Urothelium cell line (cell line): ENCODE measurements at regions not wholly inside any gene's neighbourhood (a gene's known extent, or its start where the extent isn't known, plus 50 kb on each side); places are given as distances from the start of the nearest gene placed in this dataset.
"Not testable (repeated sequence)": the region's sequence is repeated elsewhere in the genome, so short reads cannot be mapped to it uniquely, and the experiment has no call there.

Source experiments
- DNase-seq: peaks from one replicate; pipeline ENCODE4 v3.0.0; 2011; ENCODE audit warnings: low spot score, mixed read lengths
- FAIRE-seq: peaks from 2 replicates; lab custom pipeline; 2011; peaks lifted over from hg19 to GRCh38; lab: Jason Lieb, UNC

- not testable (repeated sequence) for FAIRE-seq
Observed at GRCh38 chr16:26836114-26836513, 230.6 kb upstream of the C16orf82 start.

GRCh38 chr16:26838931-26839330, 227.8 kb upstream of the C16orf82 start:
- FAIRE-seq: no peak
- DNase-seq: no peak

More at GRCh38 chr16:26836114-26836513, 230.6 kb upstream of the C16orf82 start:
- DNase-seq: not testable (repeated sequence)

GRCh38 chr16:26840691-26841090, 226.0 kb upstream of the C16orf82 start:
- FAIRE-seq: no peak
- DNase-seq: no peak

DNA sequence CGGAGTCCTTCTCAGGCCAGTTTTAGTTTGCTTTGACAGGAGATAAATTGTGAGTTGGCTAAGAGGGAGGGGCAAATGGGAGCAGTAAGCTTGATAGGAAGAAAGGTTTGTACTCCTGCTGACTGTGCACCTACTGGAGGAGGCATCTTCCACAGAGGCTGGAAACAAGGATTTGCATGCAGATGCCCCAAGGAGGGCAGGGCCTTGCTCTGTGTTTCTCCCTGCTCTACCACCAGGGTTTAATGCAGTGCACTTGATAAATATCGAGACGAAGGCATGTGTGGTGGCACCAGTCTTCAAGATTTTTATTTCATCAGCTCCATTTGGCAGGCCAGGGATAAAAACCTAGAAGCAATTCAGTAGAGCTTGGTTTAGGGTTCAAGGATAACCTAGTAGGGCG, 210.5 kb upstream of the C16orf82 start:
- no peak for DNase-seq
- no peak for FAIRE-seq

- no peak for FAIRE-seq
- no peak for DNase-seq
Observed at GRCh38 chr16:26856791-26857190, 209.9 kb upstream of the C16orf82 start.

- DNase-seq (no peak), FAIRE-seq (no peak)
Observed at GRCh38 chr16:26857371-26857770, 209.4 kb upstream of the C16orf82 start.

DNA sequence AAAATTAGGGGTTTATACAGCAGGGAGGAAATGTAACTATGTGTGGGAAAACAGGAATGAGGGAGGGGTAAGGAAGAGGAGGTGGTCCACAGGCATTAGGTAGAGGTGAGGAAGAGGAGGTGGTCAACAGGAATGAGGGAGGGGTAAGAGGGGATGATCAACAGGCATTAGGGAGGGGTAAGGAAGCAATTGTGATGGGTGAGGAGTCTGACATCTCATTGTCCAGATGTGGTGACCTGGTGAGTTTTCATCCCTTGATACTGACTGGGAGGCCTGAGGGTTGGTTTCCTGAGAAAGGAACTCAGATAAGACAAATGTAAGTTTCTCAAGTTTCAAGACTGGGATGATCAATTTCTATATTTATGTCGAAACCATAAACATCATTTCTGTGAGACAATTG, 206.2 kb upstream of the C16orf82 start:
- no peak for DNase-seq
- no peak for FAIRE-seq

GRCh38 chr16:26863931-26864330, 202.8 kb upstream of the C16orf82 start:
- DNase-seq (no peak), FAIRE-seq (no peak)

- not testable (repeated sequence) for FAIRE-seq, DNase-seq
Observed at GRCh38 chr16:26874318-26874717, 192.4 kb upstream of the C16orf82 start.

DNA sequence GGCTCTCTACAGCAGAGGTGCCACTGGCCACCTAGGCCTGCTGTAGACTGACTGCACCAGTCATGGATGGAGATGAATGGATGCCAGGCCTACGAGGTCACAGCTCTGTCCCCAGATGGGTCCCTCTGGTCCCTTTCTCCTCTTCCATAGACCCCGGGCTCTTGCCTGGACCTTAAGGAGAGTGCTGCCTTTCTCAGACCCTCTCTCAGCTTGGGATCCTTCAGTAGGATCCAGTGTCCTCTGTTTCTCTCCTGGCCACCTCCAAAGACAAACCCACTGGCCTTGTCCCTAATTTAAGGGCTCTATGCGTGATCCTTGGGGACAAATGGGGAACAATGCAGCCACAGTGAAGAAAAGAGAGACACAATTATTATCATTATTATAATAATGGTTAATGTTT, 189.3 kb upstream of the C16orf82 start:
- FAIRE-seq: no peak
- no peak for DNase-seq

GRCh38 chr16:26885674-26886073, 181.1 kb upstream of the C16orf82 start:
- DNase-seq (no peak), FAIRE-seq (no peak)

DNA sequence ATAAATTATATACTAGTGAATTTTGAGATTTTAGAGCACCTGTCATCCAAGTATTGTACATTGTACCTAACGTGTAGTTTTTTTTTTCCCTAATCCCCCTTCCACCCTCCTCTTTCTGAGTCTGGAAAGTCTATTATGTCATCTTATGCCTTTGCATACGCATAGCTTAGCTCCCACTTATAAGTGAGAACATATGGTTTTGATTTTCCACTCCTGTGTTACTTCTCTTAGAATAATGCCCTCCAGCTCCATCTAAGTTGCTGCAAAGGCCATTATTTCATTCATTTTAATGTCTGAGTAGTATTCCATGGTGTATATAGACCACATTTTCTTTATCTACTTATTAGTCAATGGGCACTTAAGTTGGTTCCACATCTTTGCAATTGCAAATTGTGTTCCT, 177.0 kb upstream of the C16orf82 start:
- FAIRE-seq (no peak), DNase-seq (no peak)

- no peak for FAIRE-seq
- no peak for DNase-seq
Observed at GRCh38 chr16:26898200-26898599, 168.5 kb upstream of the C16orf82 start.

- FAIRE-seq (no peak), DNase-seq (no peak)
Observed at GRCh38 chr16:26901196-26901861, 165.4 kb upstream of the C16orf82 start.

DNA sequence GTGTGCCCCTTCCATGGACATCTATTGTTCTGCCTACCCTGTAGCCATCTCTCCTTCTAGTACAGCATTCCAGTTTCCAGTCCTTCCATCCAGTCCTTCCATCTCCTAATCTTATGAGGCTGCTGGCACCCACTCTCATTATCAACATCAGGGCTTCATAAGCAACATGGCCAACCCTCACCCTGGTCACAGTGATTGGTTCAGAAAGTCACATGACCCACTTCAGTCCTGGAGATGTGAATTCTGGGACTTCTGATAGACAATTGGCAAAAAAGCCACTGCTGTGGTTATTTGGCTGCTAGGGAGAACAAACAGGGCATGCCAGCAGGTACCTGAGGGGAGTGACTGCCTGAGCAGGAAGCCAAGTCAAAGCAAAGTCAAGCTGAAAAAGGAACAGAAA, 164.7 kb upstream of the C16orf82 start:
- DNase-seq: no peak
- FAIRE-seq: no peak

- FAIRE-seq: no peak
- DNase-seq: peak; percentile 37
Observed at GRCh38 chr16:26905336-26905735, 161.4 kb upstream of the C16orf82 start.

GRCh38 chr16:26909623-26910022, 157.1 kb upstream of the C16orf82 start:
- no peak for DNase-seq
- no peak for FAIRE-seq

GRCh38 chr16:26911436-26911835, 155.3 kb upstream of the C16orf82 start:
- FAIRE-seq (no peak), DNase-seq (no peak)

DNA sequence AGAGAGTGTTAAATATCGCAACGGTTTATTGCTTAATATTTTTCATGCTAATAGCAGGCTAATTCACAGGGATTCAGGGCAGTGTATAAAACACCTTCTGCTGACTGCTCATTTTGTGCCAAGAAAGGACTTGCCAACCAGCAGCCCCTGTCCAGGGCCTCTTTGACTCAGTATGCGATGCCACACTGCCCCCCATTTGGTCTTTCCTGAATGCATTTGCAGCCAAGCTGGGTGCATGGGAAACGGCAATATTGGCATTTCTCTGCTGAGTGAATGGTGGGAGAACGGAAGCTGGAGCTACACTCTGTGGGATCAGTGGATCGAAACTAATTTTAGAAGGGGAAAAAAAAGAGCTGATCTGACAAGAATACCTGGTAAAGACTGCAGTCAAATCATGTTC, 152.9 kb upstream of the C16orf82 start:
- FAIRE-seq (no peak), DNase-seq (no peak)

- DNase-seq: no peak
- no peak for FAIRE-seq
Observed at GRCh38 chr16:26930786-26931581, 135.7 kb upstream of the C16orf82 start.

GRCh38 chr16:26950636-26951035, 116.1 kb upstream of the C16orf82 start:
- DNase-seq (no peak), FAIRE-seq (no peak)

DNA sequence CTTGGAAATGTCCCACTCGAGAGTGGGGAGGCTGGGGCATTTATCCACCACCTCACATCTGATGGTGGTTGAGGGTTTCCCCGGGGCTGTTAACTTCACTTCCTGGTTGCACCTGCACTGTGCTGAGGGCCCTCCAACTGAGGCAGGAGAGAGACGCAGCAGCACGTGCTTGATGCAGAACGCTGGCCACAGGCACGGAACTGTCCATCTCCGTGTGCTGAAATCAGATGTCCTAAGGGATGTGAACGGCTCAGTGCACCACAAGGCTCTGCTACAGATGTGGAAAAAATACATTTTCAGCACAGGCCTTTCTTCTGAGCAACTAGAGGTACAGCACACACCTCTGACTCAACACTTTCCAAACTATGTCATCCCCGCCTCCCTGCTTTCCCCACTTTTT, 114.8 kb upstream of the C16orf82 start:
- no peak for FAIRE-seq
- DNase-seq: peak; percentile 13
